ENCODE measurements at regions not wholly inside any gene's neighbourhood (a gene's known extent, or its start where the extent isn't known, plus 50 kb on each side); places are given as distances from the start of the nearest gene placed in this dataset.
A peak's percentile ranks its signal among the peaks of the same experiment; 100 is the strongest.

DNA sequence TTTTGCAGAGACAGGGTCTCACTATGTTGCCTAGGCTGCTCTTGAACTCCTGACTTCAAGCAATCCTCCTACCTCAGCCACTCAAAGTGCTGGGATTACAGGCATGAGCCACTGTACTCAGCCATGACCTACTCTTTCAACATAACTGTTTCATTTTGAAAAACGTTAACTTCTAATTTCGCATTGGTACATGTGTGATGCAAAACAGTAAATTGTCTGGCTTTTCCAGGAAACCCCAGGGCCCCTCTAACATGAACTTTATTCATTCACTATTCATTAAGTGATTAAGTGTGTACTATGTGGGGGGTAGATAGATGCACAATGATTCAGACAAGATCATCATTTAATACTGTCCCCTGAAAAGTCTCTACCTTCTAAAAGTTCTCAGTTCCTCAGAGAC lies 364.9 kb downstream of the SS18 start:
- peak overlapping the region; percentile 11 for H3K4me2 ChIP-seq (ENCODE audit: low read depth, low read length, poor library complexity, severe bottlenecking)
- H3K36me3 ChIP-seq (ENCODE audit: insufficient read depth, low read length) = no peaks in the 10 kb centered on the region

GRCh38 chr18:25724997-25725396 lies 365.4 kb downstream of the SS18 start:
- no peaks in the 10 kb centered on the region for H3K36me3 ChIP-seq (ENCODE audit: insufficient read depth, low read length)
- H3K4me1 ChIP-seq (ENCODE audit: insufficient read depth, low read length, poor library complexity, severe bottlenecking) = peaks cover 25% of the 10 kb centered on the region
- H3F3A ChIP-seq (ENCODE audit: low read depth) = no peaks in the 10 kb centered on the region
- no peaks in the 10 kb centered on the region for H3K27me3 ChIP-seq (ENCODE audit: insufficient read depth, low read length, poor library complexity, severe bottlenecking)
- H3K9ac ChIP-seq (ENCODE audit: low read depth, low read length, poor library complexity, severe bottlenecking) = no peak overlapping the region
- H3K79me2 ChIP-seq (ENCODE audit: insufficient read depth, low read length) = no peaks in the 10 kb centered on the region
- no peak overlapping the region for H3K4me3 ChIP-seq (ENCODE audit: low read length, poor library complexity, severe bottlenecking)
- no peak for TF ChIP-seq EZH2phosphoT487 (IDR thresholded peaks at IDR 0.05; ENCODE audit: borderline replicate concordance)
- TF ChIP-seq CTCF (conservative IDR thresholded peaks at IDR 0.05; ENCODE audit: low read length) = no peak
- H3K9me2 ChIP-seq (replicated peaks; ENCODE audit: low read depth, low read length) = no peaks in the 10 kb centered on the region
- peak overlapping the region; percentile 11 for H3K4me2 ChIP-seq (ENCODE audit: low read depth, low read length, poor library complexity, severe bottlenecking)
- 0 out of 2 replicates have a peak, but pooled peaks cover 4% of the 10 kb centered on the region for H3K9me3 ChIP-seq (ENCODE audit: insufficient read depth, low read depth, low read length)
- H4K20me1 ChIP-seq (ENCODE audit: insufficient read depth, low read length, poor library complexity, severe bottlenecking) = no peaks in the 10 kb centered on the region
- H2AFZ ChIP-seq (ENCODE audit: low read length) = no peak overlapping the region

More for the DNA sequence above, 364.9 kb downstream of the SS18 start:
- TF ChIP-seq CTCF (conservative IDR thresholded peaks at IDR 0.05; ENCODE audit: low read length) = no peak
- TF ChIP-seq EZH2phosphoT487 (IDR thresholded peaks at IDR 0.05; ENCODE audit: borderline replicate concordance) = no peak
- Histone ChIP-seq H2AFZ (ENCODE audit: low read length) (no peak overlapping the region; the same call in 1 of the 2 replicates), H3K9me2 (replicated peaks; ENCODE audit: low read depth, low read length) (no peaks in the 10 kb centered on the region), H3K9me3 (ENCODE audit: insufficient read depth, low read depth, low read length) (0 out of 2 replicates have a peak, but pooled peaks cover 4% of the 10 kb centered on the region), H3K27me3 (ENCODE audit: insufficient read depth, low read length, poor library complexity, severe bottlenecking) (no peaks in the 10 kb centered on the region), H3K4me3 (ENCODE audit: low read length, poor library complexity, severe bottlenecking) (no peak overlapping the region), H4K20me1 (ENCODE audit: insufficient read depth, low read length, poor library complexity, severe bottlenecking) (no peaks in the 10 kb centered on the region), H3F3A (ENCODE audit: low read depth) (no peaks in the 10 kb centered on the region), H3K4me1 (ENCODE audit: insufficient read depth, low read length, poor library complexity, severe bottlenecking) (peaks cover 25% of the 10 kb centered on the region), H3K9ac (ENCODE audit: low read depth, low read length, poor library complexity, severe bottlenecking) (no peak overlapping the region), H3K79me2 (ENCODE audit: insufficient read depth, low read length) (no peaks in the 10 kb centered on the region)

GRCh38 chr18:25724121-25724520 lies 366.3 kb downstream of the SS18 start:
- H3K4me2 ChIP-seq (ENCODE audit: low read depth, low read length, poor library complexity, severe bottlenecking) = no peak overlapping the region
- no peak for TF ChIP-seq CTCF (conservative IDR thresholded peaks at IDR 0.05; ENCODE audit: low read length)
- no peak for TF ChIP-seq EZH2phosphoT487 (IDR thresholded peaks at IDR 0.05; ENCODE audit: borderline replicate concordance)
- 0 out of 2 replicates have a peak, but pooled peaks cover 4% of the 10 kb centered on the region for H3K9me3 ChIP-seq (ENCODE audit: insufficient read depth, low read depth, low read length)
- H3K27me3 ChIP-seq (ENCODE audit: insufficient read depth, low read length, poor library complexity, severe bottlenecking) = no peaks in the 10 kb centered on the region
- H3K4me1 ChIP-seq (ENCODE audit: insufficient read depth, low read length, poor library complexity, severe bottlenecking) = peaks cover 25% of the 10 kb centered on the region
- H3K36me3 ChIP-seq (ENCODE audit: insufficient read depth, low read length) = no peaks in the 10 kb centered on the region
- no peaks in the 10 kb centered on the region for H3F3A ChIP-seq (ENCODE audit: low read depth)
- no peaks in the 10 kb centered on the region for H3K79me2 ChIP-seq (ENCODE audit: insufficient read depth, low read length)
- H2AFZ ChIP-seq (ENCODE audit: low read length) = no peak overlapping the region
- H3K9me2 ChIP-seq (replicated peaks; ENCODE audit: low read depth, low read length) = no peaks in the 10 kb centered on the region
- no peaks in the 10 kb centered on the region for H4K20me1 ChIP-seq (ENCODE audit: insufficient read depth, low read length, poor library complexity, severe bottlenecking)
- H3K9ac ChIP-seq (ENCODE audit: low read depth, low read length, poor library complexity, severe bottlenecking) = no peak overlapping the region
- no peak overlapping the region for H3K4me3 ChIP-seq (ENCODE audit: low read length, poor library complexity, severe bottlenecking)

Measured in Loucy (cell line).